OCI-M1 (cell line): ENCODE measurements at regions not wholly inside any gene's neighbourhood (a gene's known extent, or its start where the extent isn't known, plus 50 kb on each side); places are given as distances from the start of the nearest gene placed in this dataset.

ENCODE experiments used
- DNase-seq: peaks from one replicate; lab custom pipeline; 2025; lab: John Stamatoyannopoulos, UW

GRCh38 chr13:40252241-40252640 is 414.2 kb downstream of the FOXO1 start:
- no peak for DNase-seq

GRCh38 chr13:40252676-40253075 is 413.8 kb downstream of the FOXO1 start:
- DNase-seq, result no peak

GRCh38 chr13:40254394-40254793 is 412.0 kb downstream of the FOXO1 start:
- no peak for DNase-seq

GRCh38 chr13:40255551-40255950 is 410.9 kb downstream of the FOXO1 start:
- DNase-seq, result no peak

- no peak for DNase-seq
These were observed 406.5 kb downstream of the FOXO1 start for GRCh38 chr13:40259899-40260298.

GRCh38 chr13:40261336-40261735 is 405.1 kb downstream of the FOXO1 start:
- no peak for DNase-seq

GRCh38 chr13:40261947-40262346 is 404.5 kb downstream of the FOXO1 start:
- DNase-seq, result no peak

GRCh38 chr13:40269086-40269485 is 397.4 kb downstream of the FOXO1 start:
- no peak for DNase-seq

- no peak for DNase-seq
These were observed 395.7 kb downstream of the FOXO1 start for GRCh38 chr13:40270726-40271125.

GRCh38 chr13:40271271-40271885 is 395.1 kb downstream of the FOXO1 start:
- DNase-seq, result no peak

- no peak for DNase-seq
These were observed 394.3 kb downstream of the FOXO1 start for GRCh38 chr13:40271931-40272775.

GRCh38 chr13:40272776-40273139 is 393.7 kb downstream of the FOXO1 start:
- DNase-seq, result no peak

GRCh38 chr13:40273253-40274025 is 393.0 kb downstream of the FOXO1 start:
- no peak for DNase-seq

- DNase-seq, result no peak
These were observed 392.3 kb downstream of the FOXO1 start for GRCh38 chr13:40274103-40274502.

- no peak for DNase-seq
These were observed 391.3 kb downstream of the FOXO1 start for GRCh38 chr13:40275155-40275554.

- DNase-seq, result no peak
These were observed 390.8 kb downstream of the FOXO1 start for GRCh38 chr13:40275636-40276035.

- no peak for DNase-seq
These were observed 382.8 kb downstream of the FOXO1 start for GRCh38 chr13:40283666-40284065.

GRCh38 chr13:40285634-40286033 is 380.8 kb downstream of the FOXO1 start:
- no peak for DNase-seq

- DNase-seq, result no peak
These were observed 379.0 kb downstream of the FOXO1 start for GRCh38 chr13:40287428-40287827.

GRCh38 chr13:40288259-40288658 is 378.2 kb downstream of the FOXO1 start:
- DNase-seq, result no peak

- DNase-seq, result no peak
These were observed 375.7 kb downstream of the FOXO1 start for GRCh38 chr13:40290758-40291157.

- DNase-seq, result no peak
These were observed 374.3 kb downstream of the FOXO1 start for GRCh38 chr13:40292108-40292507.

GRCh38 chr13:40292536-40292935 is 373.9 kb downstream of the FOXO1 start:
- DNase-seq, result no peak
